ENCODE measurements at regions not wholly inside any gene's neighbourhood (a gene's known extent, or its start where the extent isn't known, plus 50 kb on each side); places are given as distances from the start of the nearest gene placed in this dataset.

GRCh38 chr12:107594995-107595394 is 90.6 kb upstream of the PWP1 start:
- Histone ChIP-seq H2AFZ (no peak overlapping the region), H3K9ac (no peak overlapping the region), H3K27me3 (ENCODE audit: control insufficient read depth, insufficient read depth, low read length) (no peaks in the 10 kb centered on the region), H3K4me2 (ENCODE audit: low read length) (no peak overlapping the region), H3K4me3 (ENCODE audit: low read depth, low read length) (no peak overlapping the region), H3K4me1 (no peaks in the 10 kb centered on the region), H3K36me3 (ENCODE audit: control insufficient read depth, insufficient read depth, low read length) (no peaks in the 10 kb centered on the region), H3K9me3 (ENCODE audit: control insufficient read depth, low read length) (no peaks in the 10 kb centered on the region), H3K27ac (no peak overlapping the region), H3K79me2 (peaks cover 5% of the 10 kb centered on the region)
- TF ChIP-seq CTCF (IDR thresholded peaks at IDR 0.05) = no peak

GRCh38 chr12:107597695-107598410 is 87.7 kb upstream of the PWP1 start:
- H2AFZ ChIP-seq = no peak overlapping the region
- H3K79me2 ChIP-seq = peaks cover 8% of the 10 kb centered on the region
- no peak overlapping the region for H3K9ac ChIP-seq
- H3K9me3 ChIP-seq (ENCODE audit: control insufficient read depth, low read length) = no peaks in the 10 kb centered on the region
- no peak overlapping the region for H3K4me2 ChIP-seq (ENCODE audit: low read length)
- H3K4me3 ChIP-seq (ENCODE audit: low read depth, low read length) = no peak overlapping the region
- H3K27ac ChIP-seq = no peak overlapping the region
- H3K27me3 ChIP-seq (ENCODE audit: control insufficient read depth, insufficient read depth, low read length) = no peaks in the 10 kb centered on the region
- no peak for TF ChIP-seq CTCF (IDR thresholded peaks at IDR 0.05)
- H3K36me3 ChIP-seq (ENCODE audit: control insufficient read depth, insufficient read depth, low read length) = no peaks in the 10 kb centered on the region
- no peaks in the 10 kb centered on the region for H3K4me1 ChIP-seq

GRCh38 chr12:107598906-107599305 is 86.7 kb upstream of the PWP1 start:
- no peak for TF ChIP-seq CTCF (IDR thresholded peaks at IDR 0.05)
- Histone ChIP-seq H3K4me1 (no peaks in the 10 kb centered on the region), H3K27ac (no peak overlapping the region), H2AFZ (no peak overlapping the region), H3K9me3 (ENCODE audit: control insufficient read depth, low read length) (no peaks in the 10 kb centered on the region), H3K4me2 (ENCODE audit: low read length) (no peak overlapping the region), H3K36me3 (ENCODE audit: control insufficient read depth, insufficient read depth, low read length) (no peaks in the 10 kb centered on the region), H3K4me3 (ENCODE audit: low read depth, low read length) (no peak overlapping the region), H3K27me3 (ENCODE audit: control insufficient read depth, insufficient read depth, low read length) (no peaks in the 10 kb centered on the region), H3K9ac (no peak overlapping the region), H3K79me2 (peaks cover 4% of the 10 kb centered on the region)

GRCh38 chr12:107600581-107601144 is 84.9 kb upstream of the PWP1 start:
- H3K27ac ChIP-seq = no peak overlapping the region
- H3K9ac ChIP-seq = no peak overlapping the region
- TF ChIP-seq CTCF (IDR thresholded peaks at IDR 0.05) = no peak
- no peaks in the 10 kb centered on the region for H3K9me3 ChIP-seq (ENCODE audit: control insufficient read depth, low read length)
- no peaks in the 10 kb centered on the region for H3K27me3 ChIP-seq (ENCODE audit: control insufficient read depth, insufficient read depth, low read length)
- no peak overlapping the region for H3K4me2 ChIP-seq (ENCODE audit: low read length)
- no peaks in the 10 kb centered on the region for H3K36me3 ChIP-seq (ENCODE audit: control insufficient read depth, insufficient read depth, low read length)
- H3K4me1 ChIP-seq = no peaks in the 10 kb centered on the region
- H3K4me3 ChIP-seq (ENCODE audit: low read depth, low read length) = no peak overlapping the region
- no peak overlapping the region for H2AFZ ChIP-seq
- peaks cover 3% of the 10 kb centered on the region for H3K79me2 ChIP-seq

- Histone ChIP-seq H3K36me3 (ENCODE audit: control insufficient read depth, insufficient read depth, low read length) (no peaks in the 10 kb centered on the region), H3K4me1 (no peaks in the 10 kb centered on the region), H2AFZ (no peak overlapping the region)
Observed at GRCh38 chr12:107602446-107602845, 83.2 kb upstream of the PWP1 start.

More at GRCh38 chr12:107602446-107602845, 83.2 kb upstream of the PWP1 start:
- no peaks in the 10 kb centered on the region for H3K27me3 ChIP-seq (ENCODE audit: control insufficient read depth, insufficient read depth, low read length)
- no peak overlapping the region for H3K27ac ChIP-seq
- no peak overlapping the region for H3K4me3 ChIP-seq (ENCODE audit: low read depth, low read length)
- no peak overlapping the region for H3K9ac ChIP-seq
- peaks cover 3% of the 10 kb centered on the region for H3K79me2 ChIP-seq
- TF ChIP-seq CTCF (IDR thresholded peaks at IDR 0.05) = no peak
- no peak overlapping the region for H3K4me2 ChIP-seq (ENCODE audit: low read length)
- no peaks in the 10 kb centered on the region for H3K9me3 ChIP-seq (ENCODE audit: control insufficient read depth, low read length)
